ENCODE measurements at regions not wholly inside any gene's neighbourhood (a gene's known extent, or its start where the extent isn't known, plus 50 kb on each side); places are given as distances from the start of the nearest gene placed in this dataset.

DNA sequence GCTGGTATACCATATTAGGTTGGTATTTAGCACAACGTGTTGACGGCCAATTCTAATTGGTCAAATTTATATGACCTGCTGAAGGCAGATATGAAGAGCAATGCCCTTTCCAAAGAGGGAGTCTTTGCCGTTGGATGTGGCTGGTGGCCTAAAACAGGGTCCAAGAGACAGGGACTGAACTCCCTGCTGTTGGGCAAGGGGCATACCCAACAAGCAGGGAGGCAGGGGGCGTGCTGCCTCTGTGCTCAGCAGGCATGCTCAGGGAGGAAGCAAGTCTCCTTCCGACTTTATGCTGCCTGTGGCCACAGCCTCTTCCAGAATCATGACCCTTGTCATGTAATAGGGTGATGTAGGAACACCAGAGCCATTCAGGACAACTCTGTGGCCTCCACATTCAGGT lies 167.7 kb upstream of the NPVF start:
- no peak for DNase-seq (ENCODE audit: low spot score)

GRCh38 chr7:25396668-25397067 lies 168.4 kb upstream of the NPVF start:
- no peak for DNase-seq (ENCODE audit: low spot score)

DNA sequence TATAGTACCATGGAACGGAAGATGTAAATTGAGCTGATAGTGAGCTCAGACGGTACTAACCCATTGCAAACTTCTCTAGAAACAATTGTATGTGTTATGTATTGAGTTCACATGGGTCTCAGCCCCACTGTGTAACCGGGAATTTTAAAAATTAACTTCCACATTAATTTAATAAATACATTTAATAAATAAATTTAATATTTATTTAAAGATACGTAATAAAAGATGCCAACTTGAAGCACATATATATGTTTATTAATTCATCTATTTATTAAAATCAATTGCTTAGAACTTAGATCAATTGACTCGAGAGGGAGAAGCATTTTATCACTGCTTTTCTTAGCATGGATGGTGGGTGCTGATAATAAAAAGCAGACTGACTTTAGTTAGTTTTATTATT lies 170.1 kb upstream of the NPVF start:
- DNase-seq (ENCODE audit: low spot score): no peak

DNA sequence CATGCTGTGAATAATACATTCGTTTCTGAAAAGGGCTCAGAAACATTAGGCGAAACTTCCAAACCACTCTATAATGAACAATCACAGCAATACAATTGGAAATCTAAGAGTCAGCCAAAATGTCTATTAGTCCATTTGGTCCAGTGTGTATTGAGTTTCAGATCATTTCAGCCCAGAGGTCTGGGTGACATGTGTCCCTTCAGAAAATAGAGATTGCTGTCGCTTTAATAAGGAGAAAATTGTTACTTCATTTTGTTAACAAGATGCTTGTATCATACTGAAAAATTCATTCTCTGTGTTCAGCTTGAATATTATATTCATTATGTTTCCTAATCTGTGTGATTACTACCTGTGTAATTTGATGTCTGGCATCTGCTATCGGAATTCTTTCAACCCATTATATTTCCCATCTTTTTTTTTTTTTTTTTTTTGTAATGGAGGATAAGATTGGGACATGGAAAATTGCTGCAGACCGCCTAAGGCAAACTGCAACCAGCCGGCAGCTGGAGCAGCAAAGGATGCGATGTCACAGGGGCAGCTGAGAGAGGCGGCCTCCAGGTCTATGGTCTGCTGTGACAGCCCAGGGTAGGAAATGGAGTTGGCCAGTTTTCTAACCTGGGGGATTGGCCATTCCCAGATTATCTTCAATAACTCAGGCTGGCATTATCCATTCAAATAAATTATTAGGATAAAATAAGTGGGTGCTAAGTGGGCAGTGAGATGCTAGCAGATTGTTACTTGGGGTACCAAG lies 170.9 kb upstream of the NPVF start:
- no peak for DNase-seq (ENCODE audit: low spot score)

DNA sequence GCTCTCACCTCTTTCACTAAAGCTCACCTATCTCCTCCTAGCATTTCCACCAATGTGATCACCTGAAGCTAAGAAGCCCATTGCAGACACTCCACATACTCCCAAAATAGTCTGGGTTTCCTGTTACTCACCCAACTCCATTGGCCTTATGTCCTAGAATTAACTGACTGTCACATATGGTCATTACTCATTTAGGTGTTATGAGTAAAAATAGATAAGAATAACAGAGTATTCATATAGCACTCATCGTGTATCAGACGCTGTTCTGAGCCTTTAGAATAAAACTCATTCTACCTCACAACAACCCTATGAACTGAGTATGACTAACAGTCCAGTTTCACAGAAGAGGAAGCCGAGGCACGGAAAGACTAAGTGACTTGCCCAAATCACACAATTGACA lies 174.2 kb upstream of the NPVF start:
- DNase-seq (ENCODE audit: low spot score): no peak

GRCh38 chr7:25405736-25406135 lies 177.4 kb upstream of the NPVF start:
- DNase-seq (ENCODE audit: low spot score): no peak

DNA sequence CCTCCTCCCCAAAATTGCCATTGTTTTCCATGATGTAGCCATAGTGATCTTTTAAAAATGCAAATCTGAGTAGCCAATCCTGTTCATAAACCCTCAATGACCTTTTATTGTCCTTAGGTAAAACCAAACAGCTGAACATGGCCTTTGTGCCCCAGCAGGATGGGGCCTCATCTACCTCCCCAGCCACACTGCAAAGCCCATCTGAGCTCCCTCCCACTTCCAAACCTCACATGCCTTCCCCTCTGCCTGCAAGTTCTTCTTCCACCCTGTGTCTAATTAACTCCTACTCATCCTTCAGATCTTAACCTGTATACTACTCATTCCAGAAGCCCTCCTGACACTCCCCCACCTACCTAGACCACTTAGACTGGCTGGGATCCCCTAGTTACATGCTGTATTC lies 178.8 kb upstream of the NPVF start:
- no peak for DNase-seq (ENCODE audit: low spot score)

DNA sequence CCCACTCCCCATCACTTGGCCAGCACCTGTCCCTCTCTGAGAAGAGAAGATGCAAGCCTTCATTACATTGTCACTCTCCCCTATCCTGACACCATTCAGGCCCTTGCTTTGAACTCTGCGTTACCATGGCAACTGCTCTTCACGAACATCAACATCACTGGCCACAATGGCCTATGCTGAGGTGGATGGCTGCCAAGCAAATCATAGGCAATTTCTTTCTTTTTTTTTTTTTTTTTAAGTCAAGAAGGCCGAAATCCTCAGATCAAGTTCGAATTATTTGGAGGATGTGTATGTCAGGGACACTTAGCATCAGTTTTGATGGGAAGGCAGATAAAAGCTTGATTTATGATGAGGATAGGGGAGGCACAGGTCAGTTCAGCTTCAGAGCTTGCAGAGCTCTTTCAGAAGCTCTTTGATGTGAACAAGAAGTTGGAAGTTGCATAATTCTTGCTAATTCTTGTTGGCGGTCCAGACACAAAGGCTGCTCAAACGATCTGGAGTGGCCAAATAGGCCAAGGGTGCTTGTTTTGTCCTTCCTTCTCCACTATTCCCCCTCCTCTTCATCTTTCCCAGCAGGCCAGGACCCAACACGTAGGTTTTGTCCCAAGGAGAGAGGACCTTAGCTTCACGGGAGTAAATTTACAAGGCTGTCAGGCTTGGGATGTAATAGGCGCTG lies 179.9 kb upstream of the NPVF start:
- no peak for DNase-seq (ENCODE audit: low spot score)

DNA sequence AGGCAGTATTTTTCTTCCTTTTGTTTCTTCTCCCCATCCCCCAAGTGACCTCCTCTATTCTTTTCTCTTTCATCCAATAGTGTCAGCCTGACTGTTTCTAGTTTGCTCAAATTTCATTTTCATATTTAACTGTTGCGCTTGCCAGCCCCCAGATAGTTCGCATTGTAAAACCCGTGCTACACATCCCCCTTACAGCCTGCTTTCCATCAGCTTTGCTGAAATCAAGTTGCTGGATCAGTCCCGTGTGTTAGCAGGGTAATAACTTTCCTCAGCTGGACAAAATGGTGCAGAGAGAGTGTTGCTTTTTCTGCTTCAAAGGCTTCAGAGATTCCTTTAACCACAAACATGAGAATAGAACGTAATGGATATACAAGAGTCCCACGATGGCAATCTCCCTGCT lies 180.6 kb upstream of the NPVF start:
- DNase-seq (ENCODE audit: low spot score): no peak

DNA sequence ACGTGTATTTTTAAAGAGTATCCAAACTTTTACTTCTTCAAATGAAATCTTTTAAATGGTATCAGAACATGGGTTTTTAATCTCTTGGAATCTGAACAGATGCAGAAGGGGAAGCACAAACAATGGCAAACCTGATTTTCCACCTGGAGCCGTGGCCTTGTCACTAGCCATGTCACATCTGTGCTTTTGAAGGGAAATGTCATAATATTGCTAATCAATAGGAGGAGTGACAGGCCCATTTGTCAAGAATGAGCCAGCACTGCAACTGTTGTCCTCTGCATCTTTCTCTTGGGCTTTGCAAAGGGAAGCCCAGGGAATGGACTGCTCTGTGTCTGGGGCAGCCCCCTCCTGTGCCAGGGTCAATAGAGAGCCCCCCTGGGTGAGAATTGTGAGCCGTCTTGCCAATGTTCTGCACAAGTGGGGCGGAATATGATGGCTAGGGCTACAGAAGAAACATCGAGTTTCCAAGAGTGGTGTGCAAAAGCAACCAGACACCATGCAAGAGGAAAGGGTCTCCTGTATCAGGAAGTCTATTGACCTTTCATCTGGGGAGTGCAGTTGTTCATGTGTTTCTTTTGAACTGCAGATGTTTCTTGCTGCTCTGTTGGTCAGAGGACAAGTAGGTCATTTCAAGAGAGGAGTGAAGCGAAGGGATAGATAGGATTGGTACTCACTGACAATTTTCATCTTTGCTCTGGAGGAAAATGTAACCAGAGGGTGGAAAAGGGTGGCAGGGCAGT lies 181.8 kb upstream of the NPVF start:
- DNase-seq (ENCODE audit: low spot score): no peak

DNA sequence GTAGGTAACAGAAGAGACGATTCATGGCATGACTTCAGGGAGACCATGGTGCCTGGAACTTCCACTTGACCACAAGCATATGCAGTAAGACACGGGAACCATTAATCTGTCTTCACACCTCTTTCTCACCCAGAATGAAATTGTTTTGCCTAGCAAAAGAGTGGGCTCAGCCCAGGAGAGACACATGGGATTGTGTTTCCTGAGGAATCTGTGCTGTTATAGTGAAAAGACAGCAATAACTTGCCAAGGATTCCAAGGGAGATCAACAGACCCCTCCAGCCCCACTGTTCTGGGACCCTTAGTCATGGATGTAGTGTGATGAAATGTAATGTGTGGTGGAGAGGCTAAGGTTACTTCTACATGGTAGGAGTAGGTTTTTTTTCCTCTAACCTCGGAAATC lies 192.5 kb upstream of the NPVF start:
- no peak for DNase-seq (ENCODE audit: low spot score)

GRCh38 chr7:25424113-25424512 lies 195.8 kb upstream of the NPVF start:
- DNase-seq (ENCODE audit: low spot score): no peak

GRCh38 chr7:25424855-25425254 lies 196.6 kb upstream of the NPVF start:
- DNase-seq (ENCODE audit: low spot score): no peak

- DNase-seq (ENCODE audit: low spot score): no peak
Observed at GRCh38 chr7:25427721-25428120, 199.4 kb upstream of the NPVF start.

DNA sequence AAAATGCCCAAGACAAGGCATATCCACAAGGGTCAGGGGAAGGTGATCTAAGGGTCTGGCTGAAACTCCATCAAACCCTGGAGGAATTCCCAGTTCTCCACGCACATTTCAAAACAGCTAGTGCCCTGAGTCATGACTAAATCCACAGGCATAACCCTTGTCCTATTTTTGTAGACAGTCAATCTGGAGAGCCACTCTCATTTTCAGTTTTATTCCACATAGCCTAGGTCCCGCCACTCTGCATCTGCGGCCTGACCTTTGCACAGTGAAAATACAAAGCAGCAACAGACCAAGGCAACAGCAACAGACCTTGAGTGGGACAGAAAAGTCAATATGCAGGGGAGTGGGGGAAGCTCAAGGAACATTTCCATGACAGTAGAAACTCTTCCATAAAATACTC lies 201.4 kb upstream of the NPVF start:
- no peak for DNase-seq (ENCODE audit: low spot score)

DNA sequence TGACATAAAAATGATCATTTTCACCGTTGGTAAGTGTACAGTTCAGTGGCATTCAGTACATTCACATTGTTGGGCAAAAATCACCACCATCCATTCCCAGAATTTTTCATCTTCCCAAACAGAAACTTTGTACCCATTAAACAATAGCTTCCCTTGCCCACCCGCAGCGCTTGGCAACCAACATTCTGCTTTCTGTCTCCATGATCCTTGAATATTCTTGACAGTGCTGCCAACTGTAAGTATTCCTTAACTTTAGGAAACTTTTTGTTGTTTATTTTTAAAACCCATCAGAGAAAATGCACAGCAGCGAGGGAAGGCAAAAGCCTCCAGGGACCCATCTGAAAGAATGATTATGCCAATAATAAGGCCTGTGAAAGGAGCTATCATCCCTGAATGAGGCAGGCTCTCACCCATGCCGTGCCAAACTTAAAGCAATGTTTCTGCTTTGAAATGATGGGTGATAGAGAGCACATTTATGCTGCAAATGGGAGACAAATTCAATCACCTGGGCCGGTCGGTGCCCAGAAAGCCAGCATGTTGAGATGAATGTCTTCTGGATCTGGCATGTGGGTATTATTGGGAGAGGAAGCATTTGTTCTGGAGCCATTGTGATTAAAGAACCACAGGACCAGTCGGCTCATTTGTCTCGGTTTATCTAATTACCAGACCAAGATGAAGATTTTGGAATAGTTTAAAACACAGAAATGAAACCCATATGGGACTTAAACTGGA lies 202.1 kb upstream of the NPVF start:
- no peak for DNase-seq (ENCODE audit: low spot score)

DNA sequence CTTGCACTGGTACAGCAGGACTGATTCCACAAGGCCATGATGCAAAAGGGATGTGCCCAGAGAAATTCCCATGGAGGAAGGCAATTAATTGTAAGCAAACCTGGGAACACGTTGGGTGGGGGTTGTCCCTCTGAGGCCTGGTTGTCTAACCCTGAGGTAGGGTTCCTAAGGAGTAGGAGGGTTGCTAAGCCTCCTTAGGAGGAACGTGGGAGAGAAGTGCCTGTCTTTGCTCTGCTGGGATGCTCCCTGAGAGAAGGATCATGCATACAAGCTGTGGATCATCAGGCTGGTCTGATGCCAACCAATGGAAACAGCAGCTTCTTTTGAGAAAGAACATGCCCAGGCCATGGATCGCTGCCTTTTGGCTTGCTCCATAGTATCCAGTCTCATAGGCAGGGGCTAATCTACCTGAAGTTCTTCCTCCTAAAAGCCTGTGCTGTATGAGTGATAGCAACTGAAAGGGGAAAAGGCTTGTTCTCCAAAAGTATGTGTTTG lies 203.7 kb upstream of the NPVF start:
- no peak for DNase-seq (ENCODE audit: low spot score)

DNA sequence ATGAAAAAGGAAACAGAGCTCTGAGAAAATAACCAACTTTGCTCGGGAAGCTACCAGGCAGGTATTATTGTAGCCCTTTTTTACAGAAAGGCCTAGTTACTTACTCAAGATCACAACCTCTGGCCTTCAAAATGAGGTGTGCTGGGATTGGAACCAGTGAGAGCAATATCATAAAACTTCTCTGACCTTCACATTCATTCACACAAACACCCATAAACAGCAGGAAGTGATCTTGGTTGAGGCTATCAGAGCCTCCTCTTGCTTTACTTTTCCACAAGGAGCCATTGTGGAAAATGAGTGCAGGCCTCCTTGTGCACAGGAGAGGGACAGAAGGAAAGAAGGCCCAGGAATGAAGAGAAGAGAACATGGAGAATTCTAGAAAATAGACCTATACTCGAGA lies 204.5 kb upstream of the NPVF start:
- DNase-seq (ENCODE audit: low spot score): no peak

DNA sequence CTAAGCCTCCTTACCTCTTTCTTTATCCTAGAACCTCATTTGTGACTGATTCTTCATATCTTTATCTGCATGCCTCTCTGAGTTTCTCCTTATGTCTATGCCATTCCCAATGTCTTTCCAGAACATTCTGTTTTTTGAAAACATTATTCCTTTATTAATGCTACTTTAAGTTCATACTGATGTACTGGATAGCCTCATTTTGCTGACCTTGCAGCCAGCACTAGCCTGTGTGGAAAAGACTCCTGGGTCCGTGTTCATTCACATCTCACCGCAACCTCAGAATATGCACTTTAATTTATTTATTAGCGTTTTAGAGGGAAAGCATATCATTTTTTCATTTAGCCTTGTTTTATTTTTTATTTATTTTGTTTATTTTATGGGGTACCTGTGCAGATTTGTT lies 208.1 kb upstream of the NPVF start:
- no peak for DNase-seq (ENCODE audit: low spot score)

GRCh38 chr7:25437308-25437707 lies 209.0 kb upstream of the NPVF start:
- DNase-seq (ENCODE audit: low spot score): no peak

- DNase-seq (ENCODE audit: low spot score): no peak
Observed at GRCh38 chr7:25444991-25445390, 216.7 kb upstream of the NPVF start.

DNA sequence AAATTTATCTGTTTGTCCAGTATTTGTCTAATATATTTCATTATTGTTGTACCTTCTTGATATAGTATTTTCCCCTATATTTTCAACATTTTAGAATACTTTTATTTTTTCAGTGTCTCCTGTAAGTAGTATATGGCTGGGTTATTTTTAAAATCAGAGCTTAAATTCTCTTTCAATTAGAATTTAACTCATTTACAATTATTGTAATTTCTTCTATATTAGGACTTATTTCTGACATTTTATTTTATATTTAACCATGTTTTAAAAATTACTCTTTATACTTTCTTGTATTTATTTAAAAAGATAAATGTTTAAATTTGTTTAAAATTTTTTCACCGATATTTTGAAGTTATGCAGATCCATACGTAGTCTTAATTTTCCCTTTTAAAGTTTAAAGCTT lies 220.0 kb upstream of the NPVF start:
- DNase-seq (ENCODE audit: low spot score): no peak

All from CD4-positive, alpha-beta T cell treated with Interleukin-6 at 100 ng/mL for 8 hours (primary cell).